HL-60/S4 (cell line): ENCODE measurements at regions not wholly inside any gene's neighbourhood (a gene's known extent, or its start where the extent isn't known, plus 50 kb on each side); places are given as distances from the start of the nearest gene placed in this dataset.

Experiments used
- in situ Hi-C: fragments of 300-500 bp; cut with MboI; formaldehyde crosslinking; loops from 2 replicates; pipeline ENCODE4 v1.14.3; 2022; ENCODE audit warnings: low sequenced_read_pairs

GRCh38 chr2:64331114-64331645 lies 122.8 kb upstream of the LGALSL start:
- in situ Hi-C loops: loop anchor here (5.0 to 25.0 kb wide), 3 partner anchors 154 to 706 kb away; no protein-coding TSS in a partner anchor

DNA sequence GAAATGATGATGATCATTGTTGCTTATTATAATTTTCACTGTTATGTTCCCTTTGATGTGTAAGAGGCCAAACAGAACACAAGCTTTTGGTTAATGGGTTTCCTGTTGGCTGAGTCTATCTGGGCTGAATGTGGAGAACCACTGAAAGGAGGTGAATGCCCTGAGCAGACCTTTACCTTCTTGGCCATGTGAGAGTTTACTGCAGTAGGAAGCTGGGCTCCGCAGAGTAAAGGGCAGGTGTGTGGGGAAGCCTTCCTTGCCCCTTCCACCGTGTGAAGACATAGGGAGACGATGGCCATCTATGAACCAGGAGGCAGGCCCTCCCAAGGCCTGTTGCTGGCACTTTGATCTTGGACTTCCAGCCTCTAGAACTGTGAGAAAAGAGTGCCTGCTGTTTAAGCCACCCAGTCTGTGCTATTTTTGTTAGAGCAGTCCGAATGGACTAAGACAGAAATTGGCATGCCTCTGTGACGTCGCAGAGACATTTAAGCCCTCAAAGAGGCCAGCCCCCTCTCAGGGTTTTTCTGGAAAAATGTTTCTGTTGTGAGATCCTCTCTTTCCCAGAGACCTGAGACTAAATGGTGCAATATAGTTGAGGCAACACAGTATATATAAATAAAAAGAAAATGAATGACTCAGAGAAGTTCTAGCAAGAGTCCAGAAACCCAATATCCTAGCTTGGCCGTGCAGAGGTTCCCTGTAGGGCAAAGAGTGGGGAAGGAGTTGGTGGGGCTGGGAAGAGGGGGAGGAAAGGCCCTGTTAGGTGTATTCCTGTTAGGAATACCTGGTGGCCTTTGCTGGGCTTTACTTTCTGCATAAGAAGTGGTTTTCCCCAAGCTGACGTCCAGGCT lies 121.9 kb upstream of the LGALSL start:
- in situ Hi-C loops: loop anchor here (5.0 to 25.0 kb wide), 3 partner anchors 153 to 705 kb away; no protein-coding TSS in a partner anchor

- in situ Hi-C loops: loop anchor here (10.0 to 25.0 kb wide), 2 partner anchors 149 to 701 kb away; no protein-coding TSS in a partner anchor
Observed at GRCh38 chr2:64336171-64336570, 117.8 kb upstream of the LGALSL start.

DNA sequence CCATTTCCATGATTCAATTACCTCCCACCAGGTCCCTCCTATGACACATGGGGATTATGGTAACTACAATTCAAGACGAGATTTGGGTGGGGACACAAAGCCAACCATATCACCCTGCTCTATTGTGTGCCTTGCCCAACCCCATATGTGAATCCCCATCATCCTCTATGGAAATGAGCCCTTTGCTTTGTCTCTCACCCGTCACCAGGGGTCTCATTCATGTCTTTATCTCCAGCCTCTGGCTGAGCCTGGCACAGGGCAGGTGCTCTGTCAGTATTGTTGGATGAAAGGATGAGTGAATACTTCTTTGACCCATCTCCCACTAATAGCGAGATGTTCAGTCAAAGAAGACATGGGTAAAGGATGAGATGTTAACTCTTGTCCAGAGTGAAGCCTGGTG lies 116.6 kb upstream of the LGALSL start:
- in situ Hi-C loops: loop anchor here (10.0 to 25.0 kb wide), 2 partner anchors 147 to 700 kb away; no protein-coding TSS in a partner anchor

- in situ Hi-C loops: loop anchor here (10.0 to 25.0 kb wide), 2 partner anchors 147 to 699 kb away; no protein-coding TSS in a partner anchor
Observed at GRCh38 chr2:64338108-64338507, 115.9 kb upstream of the LGALSL start.

- in situ Hi-C loops: loop anchor here (10.0 to 25.0 kb wide), 2 partner anchors 146 to 698 kb away; no protein-coding TSS in a partner anchor
Observed at GRCh38 chr2:64338910-64339500, 115.0 kb upstream of the LGALSL start.

GRCh38 chr2:64341461-64341860 lies 112.5 kb upstream of the LGALSL start:
- in situ Hi-C loops: loop anchor here (10.0 to 25.0 kb wide), 2 partner anchors 543 to 696 kb away; no protein-coding TSS in a partner anchor

GRCh38 chr2:64342195-64343099 lies 111.5 kb upstream of the LGALSL start:
- in situ Hi-C loops: loop anchor here (10.0 to 25.0 kb wide), 2 partner anchors 542 to 695 kb away; no protein-coding TSS in a partner anchor

- in situ Hi-C loops: loop anchor here (10.0 to 25.0 kb wide), 2 partner anchors 540 to 692 kb away; no protein-coding TSS in a partner anchor
Observed at GRCh38 chr2:64344999-64345576, 108.9 kb upstream of the LGALSL start.

GRCh38 chr2:64345998-64346397 lies 108.0 kb upstream of the LGALSL start:
- in situ Hi-C loops: loop anchor here (10.0 to 25.0 kb wide), 2 partner anchors 539 to 691 kb away; no protein-coding TSS in a partner anchor

DNA sequence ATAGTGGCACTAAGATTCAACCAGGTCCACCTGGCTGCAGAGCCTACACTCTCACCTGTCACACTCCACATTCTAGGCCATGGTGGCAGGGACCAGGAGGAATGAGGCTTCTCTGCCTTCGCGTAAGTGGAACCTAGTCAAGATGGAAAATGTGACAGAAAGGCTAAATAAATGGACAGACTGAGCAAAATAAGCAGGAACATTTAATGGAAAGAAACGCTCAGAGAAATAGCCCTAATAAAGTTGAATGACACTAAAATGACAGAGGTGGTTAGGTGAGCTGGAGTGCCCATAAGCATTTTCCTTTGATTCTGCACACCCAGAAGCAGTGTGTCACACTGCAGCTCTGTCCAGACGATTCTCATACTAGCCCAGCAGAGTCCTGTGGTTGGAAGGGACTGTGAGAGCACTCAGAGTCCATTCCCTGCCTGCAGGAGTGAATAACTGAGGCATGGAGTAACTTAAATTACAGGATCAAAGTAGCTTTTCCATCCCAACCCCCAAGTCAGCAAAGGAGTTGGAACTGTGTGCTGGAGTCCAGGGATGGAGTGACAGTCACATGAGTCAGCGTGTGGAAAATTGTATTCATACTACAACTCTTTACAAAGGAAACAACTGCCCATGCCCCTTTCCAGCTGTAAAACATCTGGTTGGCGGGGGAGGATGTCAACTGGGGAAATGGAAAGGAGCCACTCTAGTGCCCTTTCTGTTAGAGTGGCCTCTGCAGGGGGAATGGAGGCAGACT lies 105.4 kb upstream of the LGALSL start:
- in situ Hi-C loops: loop anchor here (10.0 to 25.0 kb wide), 2 partner anchors 536 to 689 kb away; no protein-coding TSS in a partner anchor

DNA sequence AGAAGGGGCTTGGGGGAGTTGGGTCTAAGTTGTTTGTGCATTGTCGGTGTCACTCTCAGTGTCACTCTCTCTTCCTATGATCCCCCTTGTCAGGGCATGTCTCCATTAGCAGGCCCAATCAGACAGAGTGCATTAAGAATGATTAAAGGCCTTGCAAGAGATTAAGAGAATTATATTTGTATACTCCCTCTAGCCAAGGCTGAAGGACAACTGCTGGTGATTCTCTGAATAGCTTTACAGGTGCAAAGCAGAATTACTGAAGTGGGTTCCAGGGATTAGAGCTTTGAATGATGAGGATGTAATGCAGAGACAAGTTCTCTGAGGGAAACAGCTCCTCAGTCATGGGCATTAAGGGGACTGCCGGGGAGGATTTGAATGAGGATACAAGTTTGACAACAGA lies 104.8 kb upstream of the LGALSL start:
- in situ Hi-C loops: loop anchor here (10.0 to 25.0 kb wide), 2 partner anchors 536 to 688 kb away; no protein-coding TSS in a partner anchor

GRCh38 chr2:64350996-64351395 lies 103.0 kb upstream of the LGALSL start:
- in situ Hi-C loops: no loop called here

- in situ Hi-C loops: no loop called here
Observed at GRCh38 chr2:64352292-64352691, 101.7 kb upstream of the LGALSL start.

GRCh38 chr2:64354857-64355680 lies 98.9 kb upstream of the LGALSL start:
- in situ Hi-C loops: no loop called here

- in situ Hi-C loops: no loop called here
Observed at GRCh38 chr2:64356906-64357305, 97.1 kb upstream of the LGALSL start.

DNA sequence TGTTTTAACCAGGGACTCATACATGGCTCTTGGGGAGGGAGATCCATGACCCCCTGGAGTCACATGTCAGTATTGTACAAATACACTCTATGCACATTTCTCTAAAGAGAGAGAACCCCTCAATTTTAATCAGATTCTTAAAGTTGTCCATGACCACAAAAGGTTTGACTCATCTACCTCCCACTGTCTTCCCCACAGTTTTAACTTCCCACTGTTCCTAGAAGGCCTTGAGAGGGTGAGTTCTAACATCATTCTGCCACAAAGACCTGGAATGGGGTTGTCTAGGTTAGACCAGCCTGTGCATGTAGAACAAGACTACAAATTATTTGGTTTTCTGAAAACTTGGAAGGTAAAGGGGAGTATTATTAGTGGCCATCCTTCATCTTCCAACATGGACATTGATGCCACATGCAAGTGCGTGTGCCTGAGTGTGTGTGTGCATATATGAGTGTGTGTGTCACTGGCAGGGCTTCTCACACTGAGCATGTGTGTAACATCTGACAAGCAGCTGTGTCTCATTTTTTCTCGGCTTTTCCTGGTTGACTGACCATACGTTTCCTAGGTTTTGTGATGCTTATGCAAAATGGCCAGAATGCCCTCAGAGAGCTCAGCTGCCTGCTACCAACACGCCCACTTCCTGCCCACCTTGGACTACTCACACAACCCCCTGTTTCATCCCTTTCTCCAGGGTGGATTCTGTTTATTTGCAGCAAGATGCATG lies 94.6 kb upstream of the LGALSL start:
- in situ Hi-C loops: no loop called here
